Left renal cortex interstitium (tissue), 4 donors: ENCODE measurements at regions not wholly inside any gene's neighbourhood (a gene's known extent, or its start where the extent isn't known, plus 50 kb on each side); places are given as distances from the start of the nearest gene placed in this dataset.

ENCODE experiments used
- DNase-seq, 4 donors: peaks; one replicate each; pipeline ENCODE4 v3.0.0-alpha.2; 2013; ENCODE audit warnings: low read depth in 4 of 4, low spot score in 2 of 4, missing footprints in 1 of 4

DNA sequence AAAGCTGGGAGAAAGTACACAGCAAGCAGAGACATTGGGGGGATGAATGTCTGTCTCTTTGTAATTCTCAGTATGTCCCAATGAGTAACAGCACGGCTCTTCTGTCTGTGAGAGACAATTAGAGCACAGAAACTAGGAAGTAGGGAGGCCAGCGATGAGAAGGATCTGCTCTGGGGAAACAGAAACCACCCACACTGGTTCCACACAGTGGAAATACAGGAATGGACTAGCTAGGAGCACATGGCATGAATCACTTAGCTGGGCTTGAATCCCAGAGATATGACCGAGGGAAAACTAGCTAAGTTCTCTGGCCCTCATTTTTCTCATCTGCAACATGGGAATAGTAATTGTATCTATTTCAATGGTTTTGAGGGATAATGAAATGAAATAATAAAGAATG is 895.9 kb downstream of the TLE4 start:
- no peak for DNase-seq

GRCh38 chr9:80465556-80465955 is 893.8 kb downstream of the TLE4 start:
- no peak for DNase-seq

- DNase-seq: no peak
These were observed 877.7 kb downstream of the TLE4 start for GRCh38 chr9:80449513-80449912.

GRCh38 chr9:80448996-80449395 is 877.2 kb downstream of the TLE4 start:
- no peak for DNase-seq

DNA sequence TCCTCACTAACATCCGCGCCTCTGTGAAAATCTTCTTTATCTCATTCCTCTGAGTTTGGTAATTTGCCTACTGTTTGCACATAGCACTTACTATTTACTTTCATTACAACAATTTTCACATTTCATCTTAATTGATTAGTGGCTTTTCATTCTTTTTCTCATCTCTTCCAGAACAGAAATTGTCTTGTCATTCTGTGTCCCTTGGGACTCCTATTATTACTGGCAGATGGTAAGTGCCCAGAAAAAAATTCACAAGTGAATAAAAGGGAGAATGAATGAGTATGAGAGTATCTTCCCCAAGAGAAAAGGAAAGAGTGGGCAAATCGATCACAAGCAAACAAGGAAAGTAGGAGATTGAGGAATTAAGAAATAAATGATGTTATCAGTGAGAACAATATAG is 876.1 kb downstream of the TLE4 start:
- no peak for DNase-seq

DNA sequence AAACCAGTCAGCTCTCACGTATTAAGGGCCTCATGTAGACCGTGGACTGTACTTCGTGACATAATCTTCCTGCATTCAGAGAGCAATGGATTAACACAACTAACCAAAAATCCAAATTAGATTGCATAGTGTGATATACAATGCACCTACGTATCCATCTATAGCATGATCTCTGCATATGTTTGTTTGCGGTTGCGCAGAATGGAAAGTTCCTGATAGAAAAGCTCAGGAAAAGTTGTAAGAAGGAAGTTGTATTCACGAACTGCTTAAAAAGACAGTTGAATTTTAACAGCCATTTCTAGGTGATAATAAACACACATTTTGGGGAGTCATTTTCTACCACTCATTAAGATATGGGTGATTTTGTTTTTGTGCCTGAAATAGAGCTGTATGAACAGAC is 869.0 kb downstream of the TLE4 start:
- no peak for DNase-seq

DNA sequence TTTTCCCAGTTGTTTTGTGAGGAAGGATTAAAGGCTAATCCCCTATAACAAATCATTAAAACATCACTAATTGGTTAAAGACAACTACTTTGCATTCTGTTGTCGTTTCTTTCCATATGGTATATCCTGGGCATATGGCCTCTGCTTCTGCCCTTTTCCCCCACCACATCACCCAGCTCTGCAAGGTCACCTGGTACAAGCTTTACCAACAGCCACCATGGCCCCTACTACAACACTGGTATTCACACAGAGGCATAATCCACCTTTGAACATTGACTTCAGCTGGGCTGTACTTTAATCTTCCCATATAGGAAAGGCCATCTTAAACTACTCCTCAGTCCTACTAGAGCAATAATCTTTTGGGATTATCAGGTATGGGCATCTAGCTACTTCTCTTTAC is 866.1 kb downstream of the TLE4 start:
- no peak for DNase-seq

DNA sequence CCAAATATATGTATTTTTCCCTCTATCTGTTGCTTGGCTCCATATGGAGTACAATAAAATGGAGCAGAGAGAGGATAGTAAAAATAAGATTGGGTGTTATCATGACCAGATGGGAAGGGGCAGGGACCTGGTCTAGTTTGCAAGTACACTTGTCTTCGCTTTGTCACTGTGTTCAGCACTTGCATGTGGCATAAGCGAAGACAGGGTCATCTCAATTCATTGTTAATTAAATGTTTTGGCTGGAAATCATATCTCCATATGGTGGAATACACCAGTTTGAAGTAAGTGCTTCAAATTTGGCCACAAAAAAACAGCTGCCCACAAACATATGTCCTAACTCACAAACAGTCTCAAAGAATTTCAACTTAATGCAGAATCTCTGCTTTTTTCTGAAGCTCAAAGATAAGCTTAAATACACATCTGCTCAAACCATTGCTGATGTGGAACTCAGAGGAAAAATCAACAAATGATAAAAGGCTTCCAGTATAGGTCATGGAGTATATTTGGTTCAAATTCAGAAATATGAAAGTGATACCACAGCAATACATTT is 865.4 kb downstream of the TLE4 start:
- no peak for DNase-seq

DNA sequence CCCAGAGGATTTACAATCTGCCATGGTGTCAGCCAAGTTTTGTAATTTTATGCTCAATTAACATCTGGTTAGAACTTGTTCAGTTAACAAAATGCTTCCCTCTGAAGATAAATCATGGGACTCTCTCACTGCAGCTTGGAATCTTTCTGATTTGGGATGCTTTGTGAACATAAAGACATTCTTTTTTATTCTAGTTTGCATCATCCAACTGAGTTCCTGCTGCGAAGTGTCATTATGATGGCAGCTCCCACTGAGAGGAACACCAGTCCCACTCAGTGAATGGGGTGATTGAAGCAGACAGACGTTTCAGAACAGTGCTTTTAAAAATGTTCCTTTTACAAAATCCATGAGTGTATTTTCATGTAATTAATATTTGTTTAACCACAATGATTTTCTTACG is 863.8 kb downstream of the TLE4 start:
- DNase-seq: no peak

- no peak for DNase-seq
These were observed 855.2 kb downstream of the TLE4 start for GRCh38 chr9:80426992-80427391.

- no peak for DNase-seq
These were observed 845.5 kb downstream of the TLE4 start for GRCh38 chr9:80417211-80417773.

- DNase-seq: peak; percentile 58 to 86 (median 82)
These were observed 838.3 kb downstream of the TLE4 start for GRCh38 chr9:80410106-80410505.

- DNase-seq: no peak
These were observed 835.5 kb downstream of the TLE4 start for GRCh38 chr9:80407220-80407619.

DNA sequence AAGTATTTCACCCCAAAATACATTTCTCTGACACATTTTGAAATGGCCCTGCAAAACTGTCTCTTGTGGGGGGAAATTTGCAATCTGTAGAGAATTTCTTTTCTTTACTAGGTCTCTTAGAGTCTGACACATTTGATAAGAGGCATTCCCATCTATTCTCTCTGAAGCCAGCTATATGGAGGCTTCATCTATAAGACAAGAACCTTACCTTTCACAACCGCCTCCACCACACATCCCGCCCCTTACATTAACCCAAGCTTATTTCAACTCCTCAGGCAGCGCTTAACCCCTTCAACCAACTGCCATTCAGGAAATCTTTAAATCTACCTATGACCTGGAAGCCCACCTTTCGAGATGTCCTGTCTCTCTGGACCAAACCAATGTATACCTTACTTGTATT is 829.5 kb downstream of the TLE4 start:
- DNase-seq: no peak

DNA sequence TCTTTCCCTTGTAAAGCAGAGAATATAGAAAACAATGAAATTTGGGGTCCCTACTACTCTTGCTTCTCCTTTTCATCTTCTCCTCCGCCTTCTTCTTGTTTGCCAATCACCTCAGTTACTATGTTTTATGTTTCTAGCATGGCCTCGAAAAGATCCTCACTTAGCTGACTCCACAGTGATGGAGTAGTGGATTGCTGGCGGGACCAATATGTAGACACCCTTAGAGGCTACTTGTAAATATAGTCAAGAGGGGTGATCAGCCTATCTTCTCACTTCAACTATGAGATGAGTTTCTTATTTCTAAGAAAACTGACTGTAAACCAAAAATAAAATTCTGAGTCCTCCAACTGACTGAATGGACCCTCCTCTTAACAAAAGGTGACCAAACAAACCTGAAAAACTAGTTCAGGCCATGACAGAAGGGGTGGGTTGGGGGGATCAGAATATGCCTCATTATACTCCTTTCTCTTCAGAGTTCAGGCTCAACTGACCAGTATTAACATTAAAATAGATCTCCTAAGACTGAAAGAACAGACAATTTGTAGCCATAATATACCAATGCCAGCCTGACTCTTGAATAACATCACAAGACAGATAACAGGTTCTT is 829.0 kb downstream of the TLE4 start:
- DNase-seq: no peak

- DNase-seq: no peak
These were observed 827.8 kb downstream of the TLE4 start for GRCh38 chr9:80399606-80400005.

DNA sequence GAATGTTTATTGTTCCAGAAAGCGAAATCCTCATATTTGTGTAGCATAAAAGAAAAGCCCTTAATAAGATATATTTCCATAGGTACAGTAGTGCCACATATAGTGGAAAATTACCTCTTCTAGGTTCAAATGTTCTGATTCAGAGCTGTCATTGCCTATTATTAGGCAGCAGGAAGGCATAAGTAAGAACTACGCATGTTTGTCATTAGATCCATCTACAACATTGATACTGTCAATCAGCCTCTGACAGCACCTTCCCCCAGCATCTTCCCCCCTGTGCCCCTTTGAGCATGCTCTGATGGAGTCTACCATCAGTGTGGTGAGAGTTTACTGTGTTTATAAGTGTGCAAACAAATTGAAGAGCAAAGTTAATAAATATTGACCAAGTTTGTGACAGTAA is 816.1 kb downstream of the TLE4 start:
- no peak for DNase-seq

GRCh38 chr9:80385246-80385645 is 813.5 kb downstream of the TLE4 start:
- DNase-seq: no peak

GRCh38 chr9:80383331-80383730 is 811.6 kb downstream of the TLE4 start:
- no peak for DNase-seq

- DNase-seq: no peak
These were observed 810.6 kb downstream of the TLE4 start for GRCh38 chr9:80382211-80382891.

DNA sequence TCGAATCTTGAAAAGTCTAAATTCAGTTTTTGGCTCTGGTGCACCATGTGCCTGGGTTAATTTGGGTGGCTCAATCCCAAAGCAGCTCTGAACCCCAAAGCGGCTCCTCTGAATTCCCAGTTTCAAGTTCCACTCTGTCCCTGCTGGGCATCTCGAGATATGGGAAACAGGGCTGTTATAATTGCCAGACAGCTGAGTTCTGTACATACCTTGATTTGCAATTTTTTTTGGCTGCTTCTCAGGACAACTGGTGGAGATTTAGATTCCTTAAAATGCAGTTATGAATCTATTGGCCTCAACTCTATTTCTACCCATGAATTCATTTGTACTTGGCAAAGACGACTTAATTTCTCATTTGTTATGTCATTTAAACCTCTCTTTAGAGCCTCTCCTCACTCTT is 808.5 kb downstream of the TLE4 start:
- no peak for DNase-seq

- DNase-seq: no peak
These were observed 807.0 kb downstream of the TLE4 start for GRCh38 chr9:80378669-80379293.
